ENCODE measurements at regions not wholly inside any gene's neighbourhood (a gene's known extent, or its start where the extent isn't known, plus 50 kb on each side); places are given as distances from the start of the nearest gene placed in this dataset.
"Not testable (repeated sequence)": the region's sequence is repeated elsewhere in the genome, so short reads cannot be mapped to it uniquely, and the experiment has no call there.

GRCh38 chr1:73009938-73010337 is 727.6 kb upstream of the NEGR1 start:
- no peak overlapping the region for H3K4me3 ChIP-seq (ENCODE audit: low read length)
- WGBS (ENCODE audit: insufficient coverage): no CpG with 5 or more reads among the region's 1 CpG
- DNase-seq: no peak

GRCh38 chr1:73009311-73009710 is 727.0 kb upstream of the NEGR1 start:
- Histone ChIP-seq H3K27me3 (ENCODE audit: control insufficient read depth, insufficient read depth, low read length) (no peaks in the 10 kb centered on the region), H3K36me3 (ENCODE audit: control insufficient read depth, insufficient read depth, low read length) (no peaks in the 10 kb centered on the region), H3K9me3 (replicated peaks; ENCODE audit: control insufficient read depth, low read depth, low read length) (no peaks in the 10 kb centered on the region), H3K4me3 (ENCODE audit: low read length) (no peak overlapping the region), H3K27ac (ENCODE audit: low read length) (no peak overlapping the region), H3K4me1 (ENCODE audit: control insufficient read depth, insufficient read depth, low read length) (no peaks in the 10 kb centered on the region)
- WGBS (ENCODE audit: insufficient coverage): no CpG with 5 or more reads among the region's 1 CpG
- DNase-seq: no peak

More at GRCh38 chr1:73009938-73010337, 727.6 kb upstream of the NEGR1 start:
- no peaks in the 10 kb centered on the region for H3K4me1 ChIP-seq (ENCODE audit: control insufficient read depth, insufficient read depth, low read length)
- H3K36me3 ChIP-seq (ENCODE audit: control insufficient read depth, insufficient read depth, low read length): no peaks in the 10 kb centered on the region
- no peak overlapping the region for H3K27ac ChIP-seq (ENCODE audit: low read length)
- no peaks in the 10 kb centered on the region for H3K9me3 ChIP-seq (replicated peaks; ENCODE audit: control insufficient read depth, low read depth, low read length)
- no peaks in the 10 kb centered on the region for H3K27me3 ChIP-seq (ENCODE audit: control insufficient read depth, insufficient read depth, low read length)

GRCh38 chr1:72997624-72998023 is 715.3 kb upstream of the NEGR1 start:
- WGBS (ENCODE audit: insufficient coverage): 66% methylated on average over 2 of the region's 4 CpGs
- no peak overlapping the region for H3K4me3 ChIP-seq (ENCODE audit: low read length)
- no peak for DNase-seq
- no peaks in the 10 kb centered on the region for H3K27me3 ChIP-seq (ENCODE audit: control insufficient read depth, insufficient read depth, low read length)
- H3K9me3 ChIP-seq (replicated peaks; ENCODE audit: control insufficient read depth, low read depth, low read length): no peaks in the 10 kb centered on the region
- no peaks in the 10 kb centered on the region for H3K36me3 ChIP-seq (ENCODE audit: control insufficient read depth, insufficient read depth, low read length)
- no peak overlapping the region for H3K27ac ChIP-seq (ENCODE audit: low read length)
- H3K4me1 ChIP-seq (ENCODE audit: control insufficient read depth, insufficient read depth, low read length): no peaks in the 10 kb centered on the region

GRCh38 chr1:72997041-72997440 is 714.7 kb upstream of the NEGR1 start:
- no peaks in the 10 kb centered on the region for H3K4me1 ChIP-seq (ENCODE audit: control insufficient read depth, insufficient read depth, low read length)
- no peak overlapping the region for H3K4me3 ChIP-seq (ENCODE audit: low read length)
- DNase-seq: no peak
- H3K27me3 ChIP-seq (ENCODE audit: control insufficient read depth, insufficient read depth, low read length): no peaks in the 10 kb centered on the region
- H3K9me3 ChIP-seq (replicated peaks; ENCODE audit: control insufficient read depth, low read depth, low read length): no peaks in the 10 kb centered on the region
- H3K27ac ChIP-seq (ENCODE audit: low read length): no peak overlapping the region
- WGBS (ENCODE audit: insufficient coverage): no CpG with 5 or more reads among the region's 3 CpGs
- no peaks in the 10 kb centered on the region for H3K36me3 ChIP-seq (ENCODE audit: control insufficient read depth, insufficient read depth, low read length)

GRCh38 chr1:72987871-72988270 is 705.5 kb upstream of the NEGR1 start:
- H3K4me3 ChIP-seq (ENCODE audit: low read length); DNase-seq: not testable (repeated sequence)
- WGBS (ENCODE audit: insufficient coverage): 100% methylated on average over 1 of the region's 4 CpGs

GRCh38 chr1:72986591-72987290 is 704.4 kb upstream of the NEGR1 start:
- Histone ChIP-seq H3K36me3 (ENCODE audit: control insufficient read depth, insufficient read depth, low read length) (no peaks in the 10 kb centered on the region), H3K9me3 (replicated peaks; ENCODE audit: control insufficient read depth, low read depth, low read length) (no peaks in the 10 kb centered on the region), H3K4me1 (ENCODE audit: control insufficient read depth, insufficient read depth, low read length) (no peaks in the 10 kb centered on the region), H3K27me3 (ENCODE audit: control insufficient read depth, insufficient read depth, low read length) (no peaks in the 10 kb centered on the region), H3K4me3 (ENCODE audit: low read length) (no peak overlapping the region), H3K27ac (ENCODE audit: low read length) (no peak overlapping the region)
- WGBS (ENCODE audit: insufficient coverage): 69% methylated on average over 2 of the region's 2 CpGs
- DNase-seq: no peak

More at GRCh38 chr1:72987871-72988270, 705.5 kb upstream of the NEGR1 start:
- not testable (repeated sequence) for H3K36me3 ChIP-seq (ENCODE audit: control insufficient read depth, insufficient read depth, low read length); H3K9me3 ChIP-seq (replicated peaks; ENCODE audit: control insufficient read depth, low read depth, low read length); H3K27ac ChIP-seq (ENCODE audit: low read length); H3K27me3 ChIP-seq (ENCODE audit: control insufficient read depth, insufficient read depth, low read length); H3K4me1 ChIP-seq (ENCODE audit: control insufficient read depth, insufficient read depth, low read length)

GRCh38 chr1:72985024-72985423 is 702.7 kb upstream of the NEGR1 start:
- H3K4me3 ChIP-seq (ENCODE audit: low read length); H3K36me3 ChIP-seq (ENCODE audit: control insufficient read depth, insufficient read depth, low read length); H3K4me1 ChIP-seq (ENCODE audit: control insufficient read depth, insufficient read depth, low read length); H3K27me3 ChIP-seq (ENCODE audit: control insufficient read depth, insufficient read depth, low read length); DNase-seq; H3K27ac ChIP-seq (ENCODE audit: low read length); H3K9me3 ChIP-seq (replicated peaks; ENCODE audit: control insufficient read depth, low read depth, low read length): not testable (repeated sequence)
- WGBS (ENCODE audit: insufficient coverage): 90% methylated on average over 7 of the region's 11 CpGs

- DNase-seq; H3K4me1 ChIP-seq (ENCODE audit: control insufficient read depth, insufficient read depth, low read length); H3K36me3 ChIP-seq (ENCODE audit: control insufficient read depth, insufficient read depth, low read length); H3K27me3 ChIP-seq (ENCODE audit: control insufficient read depth, insufficient read depth, low read length); H3K27ac ChIP-seq (ENCODE audit: low read length); H3K4me3 ChIP-seq (ENCODE audit: low read length); H3K9me3 ChIP-seq (replicated peaks; ENCODE audit: control insufficient read depth, low read depth, low read length): not testable (repeated sequence)
- WGBS (ENCODE audit: insufficient coverage): 81% methylated on average over 13 of the region's 15 CpGs
Measured at GRCh38 chr1:72983011-72983410, 700.7 kb upstream of the NEGR1 start.

- Histone ChIP-seq H3K27me3 (ENCODE audit: control insufficient read depth, insufficient read depth, low read length) (no peaks in the 10 kb centered on the region), H3K36me3 (ENCODE audit: control insufficient read depth, insufficient read depth, low read length) (no peaks in the 10 kb centered on the region), H3K4me1 (ENCODE audit: control insufficient read depth, insufficient read depth, low read length) (no peaks in the 10 kb centered on the region), H3K27ac (ENCODE audit: low read length) (no peak overlapping the region), H3K4me3 (ENCODE audit: low read length) (no peak overlapping the region), H3K9me3 (replicated peaks; ENCODE audit: control insufficient read depth, low read depth, low read length) (no peaks in the 10 kb centered on the region)
- no CpG with 5 or more reads among the region's 1 CpG for WGBS (ENCODE audit: insufficient coverage)
- no peak for DNase-seq
Measured at GRCh38 chr1:72969461-72969860, 687.1 kb upstream of the NEGR1 start.

- no peak for DNase-seq
- Histone ChIP-seq H3K4me3 (ENCODE audit: low read length) (no peak overlapping the region), H3K4me1 (ENCODE audit: control insufficient read depth, insufficient read depth, low read length) (no peaks in the 10 kb centered on the region), H3K27me3 (ENCODE audit: control insufficient read depth, insufficient read depth, low read length) (no peaks in the 10 kb centered on the region), H3K27ac (ENCODE audit: low read length) (no peak overlapping the region), H3K36me3 (ENCODE audit: control insufficient read depth, insufficient read depth, low read length) (no peaks in the 10 kb centered on the region), H3K9me3 (replicated peaks; ENCODE audit: control insufficient read depth, low read depth, low read length) (no peaks in the 10 kb centered on the region)
Measured at GRCh38 chr1:72954943-72955342, 672.6 kb upstream of the NEGR1 start.

GRCh38 chr1:72950900-72951299 is 668.6 kb upstream of the NEGR1 start:
- no CpG with 5 or more reads among the region's 3 CpGs for WGBS (ENCODE audit: insufficient coverage)
- H3K27ac ChIP-seq (ENCODE audit: low read length); H3K36me3 ChIP-seq (ENCODE audit: control insufficient read depth, insufficient read depth, low read length); DNase-seq; H3K27me3 ChIP-seq (ENCODE audit: control insufficient read depth, insufficient read depth, low read length); H3K9me3 ChIP-seq (replicated peaks; ENCODE audit: control insufficient read depth, low read depth, low read length); H3K4me1 ChIP-seq (ENCODE audit: control insufficient read depth, insufficient read depth, low read length); H3K4me3 ChIP-seq (ENCODE audit: low read length): not testable (repeated sequence)
